WTC11 (cell line): ENCODE measurements at regions not wholly inside any gene's neighbourhood (a gene's known extent, or its start where the extent isn't known, plus 50 kb on each side); places are given as distances from the start of the nearest gene placed in this dataset.

Experiments
- ATAC-seq: fragments of 200-7000 bp; cut with Tn5 transposase; 2 replicates; pipeline ENCODE4 v1.10.0; 2021; ENCODE audit warnings: mild to moderate bottlenecking, moderate library complexity
- CTCF ChIA-PET: fragments of 300-600 bp; sonication (Branson Sonifier 250); formaldehyde crosslinking; loops from one replicate; lab custom pipeline; 2021; ENCODE audit warnings: antibody characterized with exemption; lab: Charles Lee
- POLR2A ChIA-PET: fragments of 350-600 bp; sonication (Branson Sonifier 250); formaldehyde crosslinking; loops from one replicate; lab custom pipeline; 2021; ENCODE audit warnings: antibody characterized with exemption; lab: Charles Lee
- DNase-seq: peaks from one replicate; pipeline ENCODE4 v3.0.0; 2021; ENCODE audit warnings: low spot score
- H3K27ac Mint-ChIP-seq: 2 replicates; pipeline ENCODE4 v1.8.0; 2021; ENCODE audit warnings: mixed read lengths
- H3K27me3 Mint-ChIP-seq: 2 replicates; pipeline ENCODE4 v1.8.0; 2021; ENCODE audit warnings: low read depth, mild to moderate bottlenecking, moderate library complexity, mixed read lengths
- H3K36me3 Mint-ChIP-seq: 2 replicates; pipeline ENCODE4 v1.8.0; 2021; ENCODE audit warnings: mixed read lengths
- H3K4me1 Mint-ChIP-seq: 2 replicates; pipeline ENCODE4 v1.8.0; 2022; ENCODE audit warnings: mixed read lengths
- H3K4me3 Mint-ChIP-seq: 2 replicates; pipeline ENCODE4 v1.8.0; 2021; ENCODE audit warnings: mild to moderate bottlenecking, moderate library complexity, mixed read lengths
- H3K9me3 Mint-ChIP-seq: 2 replicates; pipeline ENCODE4 v1.8.0; 2021; ENCODE audit warnings: mixed read lengths
- GRHL2 ChIP-seq: fragments of 250-450 bp; sonication (Bioruptor Pico); IDR thresholded peaks from 2 replicates; pipeline ENCODE4 v1.8.0; 2022; ENCODE audit warnings: mild to moderate bottlenecking, moderate library complexity; ENCODE audit not compliant: insufficient replicate concordance, severe bottlenecking
- GTF2I ChIP-seq: fragments of 250-450 bp; sonication (Bioruptor Pico); conservative IDR thresholded peaks from 2 replicates; pipeline ENCODE4 v1.4.0; 2021; ENCODE audit warnings: mild to moderate bottlenecking
- NFE2L1 ChIP-seq: sonication (generic); formaldehyde crosslinking; IDR thresholded peaks from 2 replicates; pipeline ENCODE4 v1.8.1; 2023; ENCODE audit warnings: missing genetic modification reagents
- OVOL2 ChIP-seq: fragments of 250-450 bp; sonication (Bioruptor Pico); IDR thresholded peaks from 2 replicates; pipeline ENCODE4 v1.9.0; 2021; ENCODE audit warnings: mild to moderate bottlenecking, borderline replicate concordance
- TEAD4 ChIP-seq: sonication (generic); formaldehyde crosslinking; IDR thresholded peaks from 2 replicates; pipeline ENCODE4 v1.8.0; 2022; ENCODE audit warnings: mild to moderate bottlenecking, missing genetic modification reagents
- ZNF317 ChIP-seq: sonication (generic); formaldehyde crosslinking; IDR thresholded peaks from 2 replicates; pipeline ENCODE4 v1.8.1; 2023; ENCODE audit warnings: low read depth, mild to moderate bottlenecking, moderate library complexity, missing genetic modification reagents, borderline replicate concordance
- ZNF396 ChIP-seq: fragments of 250-450 bp; sonication (Bioruptor Pico); IDR thresholded peaks from 2 replicates; pipeline ENCODE4 v1.8.0; 2021; ENCODE audit warnings: mild to moderate bottlenecking, moderate library complexity, borderline replicate concordance
- ZNF416 ChIP-seq: fragments of 250-450 bp; sonication (Bioruptor Pico); IDR thresholded peaks from 2 replicates; pipeline ENCODE4 v1.9.0; 2021; ENCODE audit warnings: mild to moderate bottlenecking, inconsistent platforms
- ZNF671 ChIP-seq: fragments of 250-450 bp; sonication (Bioruptor Pico); IDR thresholded peaks from 2 replicates; pipeline ENCODE4 v1.8.0; 2021; ENCODE audit warnings: mild to moderate bottlenecking
- TF ChIP-seq, protein P1 (sequence below): sonication (generic); formaldehyde crosslinking; IDR thresholded peaks from 2 replicates; pipeline ENCODE4 v1.8.1; 2023; ENCODE audit warnings: mild to moderate bottlenecking, missing genetic modification reagents, moderate library complexity
- TF ChIP-seq, protein P2 (sequence below): sonication (generic); formaldehyde crosslinking; IDR thresholded peaks from 2 replicates; pipeline ENCODE4 v1.8.1; 2023; ENCODE audit warnings: mild to moderate bottlenecking, missing genetic modification reagents, moderate library complexity
- TF ChIP-seq, protein P3 (sequence below): sonication (generic); formaldehyde crosslinking; IDR thresholded peaks from 2 replicates; pipeline ENCODE4 v1.8.0; 2023; ENCODE audit warnings: missing genetic modification reagents, mild to moderate bottlenecking, borderline replicate concordance
- TF ChIP-seq, protein P4 (sequence below): sonication (generic); formaldehyde crosslinking; IDR thresholded peaks from 2 replicates; pipeline ENCODE4 v1.8.0; 2022; ENCODE audit warnings: mild to moderate bottlenecking, missing genetic modification reagents
- TF ChIP-seq, protein P5 (sequence below): sonication (generic); formaldehyde crosslinking; IDR thresholded peaks from 2 replicates; pipeline ENCODE4 v1.8.1; 2023; ENCODE audit warnings: mild to moderate bottlenecking, moderate library complexity, missing genetic modification reagents
- TF ChIP-seq, protein P6 (sequence below): sonication (generic); formaldehyde crosslinking; IDR thresholded peaks from 2 replicates; pipeline ENCODE4 v1.8.1; 2022; ENCODE audit warnings: low read depth, mild to moderate bottlenecking, moderate library complexity, missing genetic modification reagents, borderline replicate concordance
- TF ChIP-seq, protein P7 (sequence below): fragments of 250-450 bp; sonication (Bioruptor Pico); conservative IDR thresholded peaks from 2 replicates; pipeline ENCODE4 v1.9.0; 2021; ENCODE audit warnings: mild to moderate bottlenecking
- TF ChIP-seq, protein P8 (sequence below): sonication (generic); formaldehyde crosslinking; IDR thresholded peaks from 2 replicates; pipeline ENCODE4 v1.8.0; 2023; ENCODE audit warnings: missing genetic modification reagents
- TF ChIP-seq, protein P9 (sequence below): sonication (generic); formaldehyde crosslinking; IDR thresholded peaks from 2 replicates; pipeline ENCODE4 v1.8.1; 2022; ENCODE audit warnings: mild to moderate bottlenecking, missing genetic modification reagents, moderate library complexity, borderline replicate concordance
- TF ChIP-seq, protein P10 (sequence below): sonication (generic); formaldehyde crosslinking; IDR thresholded peaks from 2 replicates; pipeline ENCODE4 v1.8.1; 2022; ENCODE audit warnings: missing genetic modification reagents, borderline replicate concordance

DNA sequence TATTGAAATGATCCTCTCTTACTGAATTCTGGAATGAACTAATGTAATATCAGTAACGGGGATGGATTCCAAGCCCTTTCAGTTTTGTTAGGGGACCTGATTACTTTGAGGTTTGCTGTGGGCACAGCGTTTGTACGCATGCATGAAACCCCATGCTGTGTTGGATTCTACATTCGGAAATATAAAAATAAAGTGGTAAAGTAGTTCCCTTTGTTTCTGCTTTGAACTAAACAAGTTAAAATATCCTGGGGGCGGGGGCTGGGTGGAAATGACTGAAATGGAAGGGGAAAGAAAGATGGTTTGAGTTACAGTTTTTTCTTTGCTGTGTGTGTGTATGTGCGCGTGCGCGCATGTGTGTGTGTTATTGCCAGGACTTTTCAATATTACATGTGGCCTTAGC, 196.5 kb upstream of the OPRM1 start:
- Mint-ChIP-seq H3K27me3 (no peaks in the 10 kb centered on the region), H3K9me3 (peaks cover 5% of the 10 kb centered on the region; the same call in 1 of the 2 replicates), H3K27ac (no peak overlapping the region)

More for the DNA sequence above, 196.5 kb upstream of the OPRM1 start:
- DNase-seq (no peak), ATAC-seq (no peak)
- H3K4me1 Mint-ChIP-seq = peaks cover 56% of the 10 kb centered on the region
- CTCF ChIA-PET = no interaction called here
- no peak overlapping the region for H3K4me3 Mint-ChIP-seq
- H3K36me3 Mint-ChIP-seq = 0 out of 2 replicates have a peak, but pooled peaks cover 3% of the 10 kb centered on the region
- TF ChIP-seq, protein P1, sequence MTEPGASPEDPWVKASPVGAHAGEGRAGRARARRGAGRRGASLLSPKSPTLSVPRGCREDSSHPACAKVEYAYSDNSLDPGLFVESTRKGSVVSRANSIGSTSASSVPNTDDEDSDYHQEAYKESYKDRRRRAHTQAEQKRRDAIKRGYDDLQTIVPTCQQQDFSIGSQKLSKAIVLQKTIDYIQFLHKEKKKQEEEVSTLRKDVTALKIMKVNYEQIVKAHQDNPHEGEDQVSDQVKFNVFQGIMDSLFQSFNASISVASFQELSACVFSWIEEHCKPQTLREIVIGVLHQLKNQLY (CRISPR knock-in tag) = no peak
- TF ChIP-seq, protein P2, sequence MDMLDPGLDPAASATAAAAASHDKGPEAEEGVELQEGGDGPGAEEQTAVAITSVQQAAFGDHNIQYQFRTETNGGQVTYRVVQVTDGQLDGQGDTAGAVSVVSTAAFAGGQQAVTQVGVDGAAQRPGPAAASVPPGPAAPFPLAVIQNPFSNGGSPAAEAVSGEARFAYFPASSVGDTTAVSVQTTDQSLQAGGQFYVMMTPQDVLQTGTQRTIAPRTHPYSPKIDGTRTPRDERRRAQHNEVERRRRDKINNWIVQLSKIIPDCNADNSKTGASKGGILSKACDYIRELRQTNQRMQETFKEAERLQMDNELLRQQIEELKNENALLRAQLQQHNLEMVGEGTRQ (CRISPR knock-in tag) = no peak
- TF ChIP-seq, protein P3, sequence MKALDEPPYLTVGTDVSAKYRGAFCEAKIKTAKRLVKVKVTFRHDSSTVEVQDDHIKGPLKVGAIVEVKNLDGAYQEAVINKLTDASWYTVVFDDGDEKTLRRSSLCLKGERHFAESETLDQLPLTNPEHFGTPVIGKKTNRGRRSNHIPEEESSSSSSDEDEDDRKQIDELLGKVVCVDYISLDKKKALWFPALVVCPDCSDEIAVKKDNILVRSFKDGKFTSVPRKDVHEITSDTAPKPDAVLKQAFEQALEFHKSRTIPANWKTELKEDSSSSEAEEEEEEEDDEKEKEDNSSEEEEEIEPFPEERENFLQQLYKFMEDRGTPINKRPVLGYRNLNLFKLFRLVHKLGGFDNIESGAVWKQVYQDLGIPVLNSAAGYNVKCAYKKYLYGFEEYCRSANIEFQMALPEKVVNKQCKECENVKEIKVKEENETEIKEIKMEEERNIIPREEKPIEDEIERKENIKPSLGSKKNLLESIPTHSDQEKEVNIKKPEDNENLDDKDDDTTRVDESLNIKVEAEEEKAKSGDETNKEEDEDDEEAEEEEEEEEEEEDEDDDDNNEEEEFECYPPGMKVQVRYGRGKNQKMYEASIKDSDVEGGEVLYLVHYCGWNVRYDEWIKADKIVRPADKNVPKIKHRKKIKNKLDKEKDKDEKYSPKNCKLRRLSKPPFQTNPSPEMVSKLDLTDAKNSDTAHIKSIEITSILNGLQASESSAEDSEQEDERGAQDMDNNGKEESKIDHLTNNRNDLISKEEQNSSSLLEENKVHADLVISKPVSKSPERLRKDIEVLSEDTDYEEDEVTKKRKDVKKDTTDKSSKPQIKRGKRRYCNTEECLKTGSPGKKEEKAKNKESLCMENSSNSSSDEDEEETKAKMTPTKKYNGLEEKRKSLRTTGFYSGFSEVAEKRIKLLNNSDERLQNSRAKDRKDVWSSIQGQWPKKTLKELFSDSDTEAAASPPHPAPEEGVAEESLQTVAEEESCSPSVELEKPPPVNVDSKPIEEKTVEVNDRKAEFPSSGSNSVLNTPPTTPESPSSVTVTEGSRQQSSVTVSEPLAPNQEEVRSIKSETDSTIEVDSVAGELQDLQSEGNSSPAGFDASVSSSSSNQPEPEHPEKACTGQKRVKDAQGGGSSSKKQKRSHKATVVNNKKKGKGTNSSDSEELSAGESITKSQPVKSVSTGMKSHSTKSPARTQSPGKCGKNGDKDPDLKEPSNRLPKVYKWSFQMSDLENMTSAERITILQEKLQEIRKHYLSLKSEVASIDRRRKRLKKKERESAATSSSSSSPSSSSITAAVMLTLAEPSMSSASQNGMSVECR (CRISPR knock-in tag) = no peak
- TF ChIP-seq, protein P4, sequence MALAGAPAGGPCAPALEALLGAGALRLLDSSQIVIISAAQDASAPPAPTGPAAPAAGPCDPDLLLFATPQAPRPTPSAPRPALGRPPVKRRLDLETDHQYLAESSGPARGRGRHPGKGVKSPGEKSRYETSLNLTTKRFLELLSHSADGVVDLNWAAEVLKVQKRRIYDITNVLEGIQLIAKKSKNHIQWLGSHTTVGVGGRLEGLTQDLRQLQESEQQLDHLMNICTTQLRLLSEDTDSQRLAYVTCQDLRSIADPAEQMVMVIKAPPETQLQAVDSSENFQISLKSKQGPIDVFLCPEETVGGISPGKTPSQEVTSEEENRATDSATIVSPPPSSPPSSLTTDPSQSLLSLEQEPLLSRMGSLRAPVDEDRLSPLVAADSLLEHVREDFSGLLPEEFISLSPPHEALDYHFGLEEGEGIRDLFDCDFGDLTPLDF = no peak
- TF ChIP-seq, protein P5, sequence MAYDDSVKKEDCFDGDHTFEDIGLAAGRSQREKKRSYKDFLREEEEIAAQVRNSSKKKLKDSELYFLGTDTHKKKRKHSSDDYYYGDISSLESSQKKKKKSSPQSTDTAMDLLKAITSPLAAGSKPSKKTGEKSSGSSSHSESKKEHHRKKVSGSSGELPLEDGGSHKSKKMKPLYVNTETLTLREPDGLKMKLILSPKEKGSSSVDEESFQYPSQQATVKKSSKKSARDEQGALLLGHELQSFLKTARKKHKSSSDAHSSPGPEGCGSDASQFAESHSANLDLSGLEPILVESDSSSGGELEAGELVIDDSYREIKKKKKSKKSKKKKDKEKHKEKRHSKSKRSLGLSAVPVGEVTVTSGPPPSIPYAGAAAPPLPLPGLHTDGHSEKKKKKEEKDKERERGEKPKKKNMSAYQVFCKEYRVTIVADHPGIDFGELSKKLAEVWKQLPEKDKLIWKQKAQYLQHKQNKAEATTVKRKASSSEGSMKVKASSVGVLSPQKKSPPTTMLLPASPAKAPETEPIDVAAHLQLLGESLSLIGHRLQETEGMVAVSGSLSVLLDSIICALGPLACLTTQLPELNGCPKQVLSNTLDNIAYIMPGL (CRISPR knock-in tag) = no peak
- no peak for TF ChIP-seq OVOL2
- no peak for TF ChIP-seq ZNF396 (CRISPR knock-in tag)
- no peak for TF ChIP-seq GTF2I (CRISPR knock-in tag)
- no peak for TF ChIP-seq ZNF416 (CRISPR knock-in tag)
- TF ChIP-seq, protein P6, sequence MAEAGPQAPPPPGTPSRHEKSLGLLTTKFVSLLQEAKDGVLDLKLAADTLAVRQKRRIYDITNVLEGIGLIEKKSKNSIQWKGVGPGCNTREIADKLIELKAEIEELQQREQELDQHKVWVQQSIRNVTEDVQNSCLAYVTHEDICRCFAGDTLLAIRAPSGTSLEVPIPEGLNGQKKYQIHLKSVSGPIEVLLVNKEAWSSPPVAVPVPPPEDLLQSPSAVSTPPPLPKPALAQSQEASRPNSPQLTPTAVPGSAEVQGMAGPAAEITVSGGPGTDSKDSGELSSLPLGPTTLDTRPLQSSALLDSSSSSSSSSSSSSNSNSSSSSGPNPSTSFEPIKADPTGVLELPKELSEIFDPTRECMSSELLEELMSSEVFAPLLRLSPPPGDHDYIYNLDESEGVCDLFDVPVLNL (CRISPR knock-in tag) = no peak
- TF ChIP-seq ZNF671 (CRISPR knock-in tag) = no peak
- no peak for TF ChIP-seq ZNF317 (CRISPR knock-in tag)
- TF ChIP-seq, protein P7, sequence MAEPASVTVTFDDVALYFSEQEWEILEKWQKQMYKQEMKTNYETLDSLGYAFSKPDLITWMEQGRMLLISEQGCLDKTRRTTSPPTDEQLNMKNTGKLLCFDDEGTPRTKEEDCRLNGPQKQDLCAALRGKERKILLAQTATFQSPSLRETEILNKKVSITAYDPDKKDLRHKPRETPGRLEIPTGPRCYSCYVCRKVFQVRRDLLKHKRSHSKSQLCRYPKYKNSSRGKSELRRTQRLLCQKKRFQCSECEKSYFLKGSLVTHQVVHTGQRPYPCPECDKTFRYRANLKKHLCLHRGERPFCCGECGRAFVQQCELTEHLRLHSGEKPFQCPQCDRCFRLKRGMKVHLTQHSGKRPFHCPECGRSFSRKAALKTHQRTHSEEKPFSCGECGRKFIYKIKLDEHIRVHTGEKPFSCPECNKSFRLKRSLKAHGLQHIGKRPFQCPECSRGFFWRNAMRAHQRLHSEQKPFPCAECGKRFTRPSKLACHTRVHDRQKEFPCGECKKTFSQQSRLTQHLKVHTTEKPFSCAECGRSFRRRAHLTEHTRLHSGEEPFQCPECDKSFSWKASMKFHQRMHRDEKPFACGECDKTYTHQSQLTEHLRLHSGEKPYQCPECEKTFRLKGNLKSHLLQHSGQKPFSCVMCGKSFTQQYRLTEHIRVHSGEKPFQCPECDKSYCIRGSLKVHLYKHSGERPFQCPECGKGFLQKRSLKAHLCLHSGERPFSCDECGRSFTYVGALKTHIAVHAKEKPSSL = no peak
- TF ChIP-seq, protein P8, sequence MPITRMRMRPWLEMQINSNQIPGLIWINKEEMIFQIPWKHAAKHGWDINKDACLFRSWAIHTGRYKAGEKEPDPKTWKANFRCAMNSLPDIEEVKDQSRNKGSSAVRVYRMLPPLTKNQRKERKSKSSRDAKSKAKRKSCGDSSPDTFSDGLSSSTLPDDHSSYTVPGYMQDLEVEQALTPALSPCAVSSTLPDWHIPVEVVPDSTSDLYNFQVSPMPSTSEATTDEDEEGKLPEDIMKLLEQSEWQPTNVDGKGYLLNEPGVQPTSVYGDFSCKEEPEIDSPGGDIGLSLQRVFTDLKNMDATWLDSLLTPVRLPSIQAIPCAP = no peak
- no peak for TF ChIP-seq GRHL2 (CRISPR knock-in tag)
- no peak for TF ChIP-seq TEAD4 (CRISPR knock-in tag)
- TF ChIP-seq, protein P9, sequence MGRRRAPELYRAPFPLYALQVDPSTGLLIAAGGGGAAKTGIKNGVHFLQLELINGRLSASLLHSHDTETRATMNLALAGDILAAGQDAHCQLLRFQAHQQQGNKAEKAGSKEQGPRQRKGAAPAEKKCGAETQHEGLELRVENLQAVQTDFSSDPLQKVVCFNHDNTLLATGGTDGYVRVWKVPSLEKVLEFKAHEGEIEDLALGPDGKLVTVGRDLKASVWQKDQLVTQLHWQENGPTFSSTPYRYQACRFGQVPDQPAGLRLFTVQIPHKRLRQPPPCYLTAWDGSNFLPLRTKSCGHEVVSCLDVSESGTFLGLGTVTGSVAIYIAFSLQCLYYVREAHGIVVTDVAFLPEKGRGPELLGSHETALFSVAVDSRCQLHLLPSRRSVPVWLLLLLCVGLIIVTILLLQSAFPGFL (CRISPR knock-in tag) = no peak
- TF ChIP-seq, protein P10, sequence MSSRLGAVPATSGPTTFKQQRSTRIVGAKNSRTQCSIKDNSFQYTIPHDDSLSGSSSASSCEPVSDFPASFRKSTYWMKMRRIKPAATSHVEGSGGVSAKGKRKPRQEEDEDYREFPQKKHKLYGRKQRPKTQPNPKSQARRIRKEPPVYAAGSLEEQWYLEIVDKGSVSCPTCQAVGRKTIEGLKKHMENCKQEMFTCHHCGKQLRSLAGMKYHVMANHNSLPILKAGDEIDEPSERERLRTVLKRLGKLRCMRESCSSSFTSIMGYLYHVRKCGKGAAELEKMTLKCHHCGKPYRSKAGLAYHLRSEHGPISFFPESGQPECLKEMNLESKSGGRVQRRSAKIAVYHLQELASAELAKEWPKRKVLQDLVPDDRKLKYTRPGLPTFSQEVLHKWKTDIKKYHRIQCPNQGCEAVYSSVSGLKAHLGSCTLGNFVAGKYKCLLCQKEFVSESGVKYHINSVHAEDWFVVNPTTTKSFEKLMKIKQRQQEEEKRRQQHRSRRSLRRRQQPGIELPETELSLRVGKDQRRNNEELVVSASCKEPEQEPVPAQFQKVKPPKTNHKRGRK = no peak
- no peak for TF ChIP-seq NFE2L1 (CRISPR knock-in tag)
- POLR2A ChIA-PET = no interaction called here
